ENCODE measurements at regions not wholly inside any gene's neighbourhood (a gene's known extent, or its start where the extent isn't known, plus 50 kb on each side); places are given as distances from the start of the nearest gene placed in this dataset.

DNA sequence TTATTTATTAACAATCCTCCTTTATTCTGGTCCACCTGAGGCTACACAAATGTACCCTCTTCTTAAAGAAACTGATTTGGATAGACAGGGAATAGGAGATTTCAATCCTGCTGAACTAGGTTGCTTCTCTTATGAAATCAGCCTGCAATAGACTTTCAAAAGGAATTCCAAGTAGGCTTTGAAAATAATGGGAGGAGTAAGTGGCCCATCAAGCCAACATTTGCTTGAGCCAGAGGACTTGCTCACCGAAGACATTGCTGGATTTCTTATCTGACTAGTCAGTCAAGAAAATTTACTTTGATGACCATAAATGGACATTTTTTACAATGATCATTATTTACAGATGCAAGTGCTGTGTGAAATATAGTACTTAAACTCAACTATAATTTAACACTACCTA lies 82.8 kb upstream of the RASSF8 start:
- Mint-ChIP-seq H3K9me3 (ENCODE audit: unreplicated experiment) (peaks cover 3% of the 10 kb centered on the region), H3K4me3 (ENCODE audit: unreplicated experiment) (no peak overlapping the region), H3K27ac (ENCODE audit: unreplicated experiment) (no peak overlapping the region), H3K4me1 (ENCODE audit: low read depth, unreplicated experiment) (no peaks in the 10 kb centered on the region), H3K27me3 (ENCODE audit: low read depth, unreplicated experiment) (peaks cover 2% of the 10 kb centered on the region), H3K36me3 (ENCODE audit: low read depth, unreplicated experiment) (no peaks in the 10 kb centered on the region)
- no peak overlapping the region for H2AFZ ChIP-seq (ENCODE audit: low read depth, low read length)
- H3K36me3 ChIP-seq (ENCODE audit: insufficient read depth, low read length), result no peaks in the 10 kb centered on the region
- no peaks in the 10 kb centered on the region for H3K4me1 ChIP-seq (ENCODE audit: insufficient read depth, low read length)
- H3K9ac ChIP-seq (ENCODE audit: low read length), result no peak overlapping the region
- no peaks in the 10 kb centered on the region for H3K9me3 ChIP-seq (ENCODE audit: insufficient read depth, low read depth, low read length)
- H3K79me2 ChIP-seq (ENCODE audit: insufficient read depth, low read length), result no peaks in the 10 kb centered on the region
- no peaks in the 10 kb centered on the region for H3K27me3 ChIP-seq (ENCODE audit: insufficient read depth, low read length)
- no peak for TF ChIP-seq EZH2 (IDR thresholded peaks at IDR 0.05; ENCODE audit: insufficient read depth, low read length)
- TF ChIP-seq, protein P1, sequence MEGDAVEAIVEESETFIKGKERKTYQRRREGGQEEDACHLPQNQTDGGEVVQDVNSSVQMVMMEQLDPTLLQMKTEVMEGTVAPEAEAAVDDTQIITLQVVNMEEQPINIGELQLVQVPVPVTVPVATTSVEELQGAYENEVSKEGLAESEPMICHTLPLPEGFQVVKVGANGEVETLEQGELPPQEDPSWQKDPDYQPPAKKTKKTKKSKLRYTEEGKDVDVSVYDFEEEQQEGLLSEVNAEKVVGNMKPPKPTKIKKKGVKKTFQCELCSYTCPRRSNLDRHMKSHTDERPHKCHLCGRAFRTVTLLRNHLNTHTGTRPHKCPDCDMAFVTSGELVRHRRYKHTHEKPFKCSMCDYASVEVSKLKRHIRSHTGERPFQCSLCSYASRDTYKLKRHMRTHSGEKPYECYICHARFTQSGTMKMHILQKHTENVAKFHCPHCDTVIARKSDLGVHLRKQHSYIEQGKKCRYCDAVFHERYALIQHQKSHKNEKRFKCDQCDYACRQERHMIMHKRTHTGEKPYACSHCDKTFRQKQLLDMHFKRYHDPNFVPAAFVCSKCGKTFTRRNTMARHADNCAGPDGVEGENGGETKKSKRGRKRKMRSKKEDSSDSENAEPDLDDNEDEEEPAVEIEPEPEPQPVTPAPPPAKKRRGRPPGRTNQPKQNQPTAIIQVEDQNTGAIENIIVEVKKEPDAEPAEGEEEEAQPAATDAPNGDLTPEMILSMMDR (IDR thresholded peaks at IDR 0.05; ENCODE audit: insufficient read depth, low read depth, low read length), result no peak
- no peak for FAIRE-seq
- H3K4me2 ChIP-seq (ENCODE audit: low read length), result no peak overlapping the region
- no peaks in the 10 kb centered on the region for H4K20me1 ChIP-seq (ENCODE audit: insufficient read depth, low read length)
- no peak for DNase-seq (ENCODE audit: low read depth)
- H3K4me3 ChIP-seq (ENCODE audit: insufficient read depth, low read depth, low read length), result no peak overlapping the region
- H3K27ac ChIP-seq (ENCODE audit: low read depth, low read length), result no peak overlapping the region

DNA sequence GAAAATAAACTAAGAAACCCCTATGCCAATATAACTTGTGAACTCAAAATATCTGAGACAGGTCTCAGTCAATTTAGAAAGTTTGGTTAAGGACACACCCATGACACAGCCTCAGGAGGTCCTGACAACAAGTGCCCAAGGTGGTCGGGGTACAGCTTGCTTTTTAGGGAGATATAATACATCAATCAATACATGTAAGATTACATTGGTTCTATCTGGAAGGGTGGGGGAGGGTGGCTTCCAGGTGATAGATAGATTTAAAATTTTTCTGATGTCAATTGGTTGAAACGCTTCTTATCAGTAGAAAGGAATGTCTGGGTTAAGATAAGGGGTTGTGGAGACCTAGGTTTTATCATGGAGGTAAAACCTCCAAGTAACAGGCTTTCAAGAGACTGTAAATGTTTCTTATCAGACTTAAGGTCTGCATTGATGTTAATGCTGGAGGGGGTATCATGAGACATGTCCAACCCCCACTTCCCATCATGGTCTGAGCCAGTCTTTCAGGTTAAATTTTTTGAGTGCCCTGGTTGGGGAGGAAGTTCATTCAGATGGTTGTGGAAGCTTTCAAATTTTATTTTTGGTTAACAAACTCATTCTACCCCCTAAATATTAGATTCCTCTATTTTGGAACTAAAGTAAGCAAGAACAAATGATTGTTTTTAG lies 82.0 kb upstream of the RASSF8 start:
- Histone ChIP-seq H3K27ac (ENCODE audit: low read depth, low read length) (no peak overlapping the region), H3K4me1 (ENCODE audit: insufficient read depth, low read length) (no peaks in the 10 kb centered on the region), H3K36me3 (ENCODE audit: insufficient read depth, low read length) (no peaks in the 10 kb centered on the region), H3K27me3 (ENCODE audit: insufficient read depth, low read length) (no peaks in the 10 kb centered on the region), H3K4me3 (ENCODE audit: insufficient read depth, low read depth, low read length) (no peak overlapping the region), H3K9ac (ENCODE audit: low read length) (no peak overlapping the region), H3K4me2 (ENCODE audit: low read length) (no peak overlapping the region), H4K20me1 (ENCODE audit: insufficient read depth, low read length) (no peaks in the 10 kb centered on the region), H2AFZ (ENCODE audit: low read depth, low read length) (no peak overlapping the region), H3K9me3 (ENCODE audit: insufficient read depth, low read depth, low read length) (no peaks in the 10 kb centered on the region), H3K79me2 (ENCODE audit: insufficient read depth, low read length) (no peaks in the 10 kb centered on the region)
- Mint-ChIP-seq H3K9me3 (ENCODE audit: unreplicated experiment) (peaks cover 3% of the 10 kb centered on the region), H3K4me1 (ENCODE audit: low read depth, unreplicated experiment) (no peaks in the 10 kb centered on the region), H3K27me3 (ENCODE audit: low read depth, unreplicated experiment) (peaks cover 2% of the 10 kb centered on the region), H3K4me3 (ENCODE audit: unreplicated experiment) (no peak overlapping the region), H3K36me3 (ENCODE audit: low read depth, unreplicated experiment) (no peaks in the 10 kb centered on the region), H3K27ac (ENCODE audit: unreplicated experiment) (no peak overlapping the region)
- DNase-seq (ENCODE audit: low read depth), result no peak
- no peak for FAIRE-seq
- no peak for TF ChIP-seq EZH2 (IDR thresholded peaks at IDR 0.05; ENCODE audit: insufficient read depth, low read length)
- TF ChIP-seq, protein P1 (IDR thresholded peaks at IDR 0.05; ENCODE audit: insufficient read depth, low read depth, low read length), result no peak

DNA sequence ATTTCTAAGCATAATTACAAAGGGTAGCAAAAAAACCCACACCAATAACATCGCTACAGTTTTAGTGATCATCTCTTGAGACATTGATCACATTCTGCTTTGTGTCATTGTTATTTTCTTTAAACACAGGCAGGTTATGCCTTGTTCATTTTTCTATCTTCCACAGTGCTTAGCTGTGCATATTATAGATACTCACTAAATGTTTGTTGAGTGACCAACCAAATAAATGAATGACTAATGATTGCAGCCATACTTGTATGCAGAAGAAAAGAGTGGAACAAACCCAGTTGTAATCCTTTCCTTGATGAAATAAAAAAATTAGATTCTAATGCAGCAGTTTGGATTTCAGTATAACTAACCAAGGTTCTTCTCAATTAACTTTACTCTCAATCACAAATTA lies 81.0 kb upstream of the RASSF8 start:
- Mint-ChIP-seq H3K4me3 (ENCODE audit: unreplicated experiment) (no peak overlapping the region), H3K4me1 (ENCODE audit: low read depth, unreplicated experiment) (no peaks in the 10 kb centered on the region), H3K27me3 (ENCODE audit: low read depth, unreplicated experiment) (peaks cover 2% of the 10 kb centered on the region), H3K36me3 (ENCODE audit: low read depth, unreplicated experiment) (no peaks in the 10 kb centered on the region), H3K9me3 (ENCODE audit: unreplicated experiment) (peaks cover 5% of the 10 kb centered on the region), H3K27ac (ENCODE audit: unreplicated experiment) (no peak overlapping the region)
- Histone ChIP-seq H3K9me3 (ENCODE audit: insufficient read depth, low read depth, low read length) (no peaks in the 10 kb centered on the region), H3K4me1 (ENCODE audit: insufficient read depth, low read length) (no peaks in the 10 kb centered on the region), H3K4me3 (ENCODE audit: insufficient read depth, low read depth, low read length) (no peak overlapping the region), H4K20me1 (ENCODE audit: insufficient read depth, low read length) (no peaks in the 10 kb centered on the region), H3K9ac (ENCODE audit: low read length) (no peak overlapping the region), H3K27ac (ENCODE audit: low read depth, low read length) (no peak overlapping the region), H3K27me3 (ENCODE audit: insufficient read depth, low read length) (no peaks in the 10 kb centered on the region), H3K4me2 (ENCODE audit: low read length) (no peak overlapping the region), H3K36me3 (ENCODE audit: insufficient read depth, low read length) (no peaks in the 10 kb centered on the region), H2AFZ (ENCODE audit: low read depth, low read length) (no peak overlapping the region), H3K79me2 (ENCODE audit: insufficient read depth, low read length) (no peaks in the 10 kb centered on the region)
- TF ChIP-seq EZH2 (IDR thresholded peaks at IDR 0.05; ENCODE audit: insufficient read depth, low read length), result no peak
- TF ChIP-seq, protein P1 (IDR thresholded peaks at IDR 0.05; ENCODE audit: insufficient read depth, low read depth, low read length), result no peak
- FAIRE-seq (no peak), DNase-seq (ENCODE audit: low read depth) (no peak)
